Renal cortex interstitium (tissue), 11 donors: ENCODE measurements at regions not wholly inside any gene's neighbourhood (a gene's known extent, or its start where the extent isn't known, plus 50 kb on each side); places are given as distances from the start of the nearest gene placed in this dataset.
"Not testable (repeated sequence)": the region's sequence is repeated elsewhere in the genome, so short reads cannot be mapped to it uniquely, and the experiment has no call there.

Source experiments
- DNase-seq, 11 donors: peaks; one replicate each; pipeline ENCODE4 v3.0.0-alpha.2; 2013; ENCODE audit warnings: low read depth in 9 of 11, low spot score in 4 of 11; ENCODE audit errors: extremely low read depth in 1 of 11

- no peak for DNase-seq
Observed at GRCh38 chr4:186366326-186366725, 100.3 kb downstream of the F11 start.

- not testable (repeated sequence) for DNase-seq
Observed at GRCh38 chr4:186363038-186363437, 97.0 kb downstream of the F11 start.

- no peak for DNase-seq
Observed at GRCh38 chr4:186360551-186360950, 94.6 kb downstream of the F11 start.

- no peak for DNase-seq
Observed at GRCh38 chr4:186351668-186352194, 85.7 kb downstream of the F11 start.

GRCh38 chr4:186348433-186348832 is 82.4 kb downstream of the F11 start:
- DNase-seq, result no peak

GRCh38 chr4:186347743-186348142 is 81.8 kb downstream of the F11 start:
- peak in 1 of 11 donors; percentile 11 for DNase-seq

GRCh38 chr4:186345184-186345583 is 79.2 kb downstream of the F11 start:
- DNase-seq, result no peak

- DNase-seq, result no peak
Observed at GRCh38 chr4:186342582-186342981, 76.6 kb downstream of the F11 start.

- no peak for DNase-seq
Observed at GRCh38 chr4:186341655-186342054, 75.7 kb downstream of the F11 start.
